H9 (cell line): ENCODE measurements at regions not wholly inside any gene's neighbourhood (a gene's known extent, or its start where the extent isn't known, plus 50 kb on each side); places are given as distances from the start of the nearest gene placed in this dataset.

Experiments
- DNase-seq: peaks from one replicate; pipeline ENCODE4 v3.0.0-alpha.2; 2017
- H2AFZ ChIP-seq: one replicate; pipeline ENCODE4 v1.6.1; 2013; ENCODE audit warnings: mild to moderate bottlenecking, low read length, control low read depth, moderate library complexity
- H2AK5ac ChIP-seq: 2 replicates; pipeline ENCODE4 v1.6.1; 2013; ENCODE audit warnings: low read length, control low read depth, mixed read lengths; ENCODE audit not compliant: insufficient read length
- H2BK120ac ChIP-seq: one replicate; pipeline ENCODE4 v1.6.1; 2013; ENCODE audit warnings: low read depth, mild to moderate bottlenecking, low read length, control low read depth, inconsistent platforms; ENCODE audit not compliant: poor library complexity, severe bottlenecking
- H2BK12ac ChIP-seq: 2 replicates; pipeline ENCODE4 v1.6.1; 2013; ENCODE audit warnings: low read length, control low read depth, mixed read lengths, low read depth; ENCODE audit not compliant: insufficient read length
- H2BK15ac ChIP-seq: 2 replicates; pipeline ENCODE4 v1.6.1; 2013; ENCODE audit warnings: low read depth, low read length, control low read depth
- H2BK20ac ChIP-seq: one replicate; pipeline ENCODE4 v1.6.1; 2013; ENCODE audit warnings: low read depth, mild to moderate bottlenecking, low read length, control low read depth, inconsistent platforms; ENCODE audit not compliant: poor library complexity, severe bottlenecking
- H2BK5ac ChIP-seq: 2 replicates; pipeline ENCODE4 v1.6.1; 2013; ENCODE audit warnings: low read length, control low read depth, mixed read lengths; ENCODE audit not compliant: insufficient read length
- H3K14ac ChIP-seq: 2 replicates; pipeline ENCODE4 v1.6.1; 2013; ENCODE audit warnings: low read length, control low read depth; ENCODE audit not compliant: insufficient read depth
- H3K18ac ChIP-seq: 2 replicates; pipeline ENCODE4 v1.6.1; 2013; ENCODE audit warnings: low read depth, mild to moderate bottlenecking, mixed read lengths, low read length, control low read depth; ENCODE audit not compliant: insufficient read length
- H3K23ac ChIP-seq: 2 replicates; pipeline ENCODE4 v1.6.1; 2013; ENCODE audit warnings: low read length, control low read depth, mixed read lengths, low read depth; ENCODE audit not compliant: insufficient read length
- H3K23me2 ChIP-seq: 2 replicates; pipeline ENCODE4 v1.6.1; 2013; ENCODE audit warnings: low read depth, mild to moderate bottlenecking, mixed read lengths, low read length, control low read depth; ENCODE audit not compliant: insufficient read length, poor library complexity, severe bottlenecking
- H3K27ac ChIP-seq: 2 replicates; pipeline ENCODE4 v1.5.1; 2013; ENCODE audit warnings: low read length, control low read depth, mixed read lengths, low read depth; ENCODE audit not compliant: insufficient read length
- H3K27me3 ChIP-seq: 2 replicates; pipeline ENCODE4 v1.6.1; 2013; ENCODE audit warnings: low read length, control low read depth, inconsistent platforms; ENCODE audit not compliant: insufficient read depth
- H3K4ac ChIP-seq: 2 replicates; pipeline ENCODE4 v1.6.1; 2013; ENCODE audit warnings: low read depth, mild to moderate bottlenecking, control low read depth, inconsistent platforms, low read length, moderate library complexity
- H3K4me1 ChIP-seq: 2 replicates; pipeline ENCODE4 v1.6.1; 2013; ENCODE audit warnings: low read length, control low read depth, inconsistent platforms; ENCODE audit not compliant: insufficient read depth
- H3K4me2 ChIP-seq: 2 replicates; pipeline ENCODE4 v1.6.1; 2013; ENCODE audit warnings: low read length, control low read depth, mixed read lengths; ENCODE audit not compliant: insufficient read length, insufficient read depth
- H3K56ac ChIP-seq: 2 replicates; pipeline ENCODE4 v1.6.1; 2013; ENCODE audit warnings: low read depth, mild to moderate bottlenecking, mixed read lengths, low read length, control low read depth; ENCODE audit not compliant: insufficient read length
- H3K79me1 ChIP-seq: 2 replicates; pipeline ENCODE4 v1.6.1; 2013; ENCODE audit warnings: low read depth, mild to moderate bottlenecking, moderate library complexity, low read length, control low read depth, inconsistent platforms; ENCODE audit not compliant: insufficient read depth, poor library complexity, severe bottlenecking
- H3K79me2 ChIP-seq: 2 replicates; pipeline ENCODE4 v1.6.1; 2013; ENCODE audit warnings: low read length, control low read depth, inconsistent platforms; ENCODE audit not compliant: insufficient read depth
- H3K9ac ChIP-seq: 2 replicates; pipeline ENCODE4 v1.6.1; 2013; ENCODE audit warnings: low read length, control low read depth, mixed read lengths; ENCODE audit not compliant: insufficient read length; ENCODE audit errors: extremely low read depth
- H3K9me3 ChIP-seq: one replicate; pipeline ENCODE4 v1.6.1; 2013; ENCODE audit warnings: low read depth, low read length, inconsistent platforms; ENCODE audit not compliant: control insufficient read depth
- H3T11ph ChIP-seq: one replicate; pipeline ENCODE4 v1.6.1; 2013; ENCODE audit warnings: mild to moderate bottlenecking, low read length, control low read depth, inconsistent platforms
- H4K20me1 ChIP-seq: one replicate; pipeline ENCODE4 v1.6.1; 2013; ENCODE audit not compliant: control insufficient read depth, insufficient read length, insufficient read depth
- H4K5ac ChIP-seq: 2 replicates; pipeline ENCODE4 v1.6.1; 2013; ENCODE audit warnings: low read depth, mild to moderate bottlenecking, mixed read lengths, low read length, control low read depth; ENCODE audit not compliant: insufficient read length
- H4K8ac ChIP-seq: replicated peaks from 2 replicates; pipeline ENCODE4 v1.6.1; 2013; ENCODE audit warnings: low read length, control low read depth, mixed read lengths, low read depth; ENCODE audit not compliant: insufficient read length
- H4K91ac ChIP-seq: 2 replicates; pipeline ENCODE4 v1.6.1; 2013; ENCODE audit warnings: low read depth, mild to moderate bottlenecking, moderate library complexity, mixed read lengths, low read length, control low read depth; ENCODE audit not compliant: insufficient read length
- H3K27ac Mint-ChIP-seq, 3 experiments: 2 replicates in 2 of 3; 3 replicates in 1 of 3; pipeline ENCODE4 v1.8.0; 2020 to 2021; ENCODE audit warnings: mixed read lengths in 3 of 3, mild to moderate bottlenecking in 1 of 3, moderate library complexity in 1 of 3
- H3K27me3 Mint-ChIP-seq: 2 replicates; pipeline ENCODE4 v1.8.0; 2021; ENCODE audit warnings: low read depth, mild to moderate bottlenecking, moderate library complexity, mixed read lengths
- H3K36me3 Mint-ChIP-seq, 3 experiments: 2 replicates in 2 of 3; 3 replicates in 1 of 3; pipeline ENCODE4 v1.8.0; 2020 to 2021; ENCODE audit warnings: low read depth in 3 of 3, mixed read lengths in 3 of 3; ENCODE audit not compliant: insufficient read depth in 1 of 3
- H3K4me1 Mint-ChIP-seq, 2 experiments: 2 replicates each; pipeline ENCODE4 v1.8.0; 2020; ENCODE audit warnings: mixed read lengths in 2 of 2
- H3K4me3 Mint-ChIP-seq, 2 experiments: 2 replicates in 1 of 2; 3 replicates in 1 of 2; pipeline ENCODE4 v1.8.0; 2020 to 2021; ENCODE audit warnings: mild to moderate bottlenecking in 2 of 2, mixed read lengths in 2 of 2, moderate library complexity in 1 of 2
- H3K9me3 Mint-ChIP-seq, 2 experiments: 2 replicates in 1 of 2; 3 replicates in 1 of 2; pipeline ENCODE4 v1.8.0; 2020; ENCODE audit warnings: mild to moderate bottlenecking in 2 of 2, mixed read lengths in 2 of 2, moderate library complexity in 1 of 2
- WGBS: extraction: QIAGEN DNeasy Blood & Tissue Kit; methylation state at CpG from one replicate; pipeline ENCODE4 v1.1.7; 2013; ENCODE audit warnings: missing lambda C conversion rate, low lambda C conversion rate, mixed read lengths; ENCODE audit not compliant: insufficient read length; ENCODE audit errors: extremely low coverage; 5-methylcytosine and 5-hydroxymethylcytosine counted together
- TF ChIP-seq, protein P1 (sequence below): fragments of 200-600 bp; sonication (generic); conservative IDR thresholded peaks from 3 replicates; pipeline ENCODE4 v1.8.0; 2021; ENCODE audit warnings: antibody characterized with exemption, mild to moderate bottlenecking

DNA sequence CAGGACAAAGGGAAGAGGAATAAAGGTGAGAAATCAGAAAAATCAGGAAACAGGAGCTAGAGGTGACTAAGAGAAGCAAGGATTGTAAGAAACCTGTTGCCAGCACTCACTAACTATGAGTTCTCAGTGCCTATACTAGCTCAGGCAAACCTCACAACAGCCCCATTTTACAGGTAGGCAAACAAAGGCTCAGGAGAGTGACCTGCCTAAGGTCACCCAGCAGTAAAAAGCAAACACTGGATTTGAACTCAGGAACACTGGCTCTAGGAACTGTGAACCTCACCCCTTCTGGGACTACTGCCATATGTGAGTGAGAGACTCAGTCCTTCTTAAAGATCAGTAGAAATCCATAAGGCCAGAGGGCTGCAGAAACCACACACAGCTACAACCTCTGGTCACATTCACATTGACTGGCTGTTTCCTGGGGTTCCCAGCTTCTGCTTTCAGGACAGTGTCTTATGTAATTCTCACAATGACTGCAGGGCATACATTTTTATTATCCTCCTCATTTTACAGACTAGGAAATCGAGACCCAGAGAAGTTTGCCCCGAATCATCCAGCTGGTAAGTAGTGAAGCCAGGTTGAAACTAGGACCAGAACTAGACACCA is 80.7 kb upstream of the MAFB start:
- DNase-seq = no peak
- Histone ChIP-seq H3K79me1 (no peaks in the 10 kb centered on the region), H3T11ph (no peak overlapping the region), H2BK5ac (no peak overlapping the region), H3K27me3 (no peaks in the 10 kb centered on the region; the same call in 1 of the 2 replicates), H3K18ac (no peak overlapping the region), H3K27ac (no peak overlapping the region), H3K14ac (no peak overlapping the region), H4K5ac (no peak overlapping the region), H3K4me1 (peaks cover 6% of the 10 kb centered on the region; the same call in 1 of the 2 replicates), H3K23ac (no peak overlapping the region), H2BK12ac (no peak overlapping the region), H3K4ac (no peak overlapping the region), H3K79me2 (no peaks in the 10 kb centered on the region), H3K9me3 (no peaks in the 10 kb centered on the region), H2BK15ac (no peak overlapping the region), H3K9ac (no peak overlapping the region), H2AK5ac (no peak overlapping the region), H3K23me2 (no peaks in the 10 kb centered on the region), H3K56ac (no peak overlapping the region), H4K20me1 (no peaks in the 10 kb centered on the region), H3K4me2 (no peak overlapping the region), H2BK120ac (no peak overlapping the region), H2BK20ac (no peak overlapping the region), H2AFZ (no peak overlapping the region), H4K8ac (no peak overlapping the region), H4K91ac (no peak overlapping the region)
- Mint-ChIP-seq H3K4me1 (peaks cover 16 to 17% of the 10 kb centered on the region in 2 experiments), H3K27ac (0 out of 7 replicates have a peak overlapping the region, but pooled peaks of 1 of the 3 experiments have one; percentile 10), H3K9me3 (no peaks in the 10 kb centered on the region), H3K4me3 (peak overlapping the region in 1 of 2 experiments; percentile 17; a peak in 1 of 5 replicates), H3K36me3 (no peaks in the 10 kb centered on the region), H3K27me3 (peaks cover 2% of the 10 kb centered on the region; the same call in 1 of the 2 replicates)
- TF ChIP-seq, protein P1, sequence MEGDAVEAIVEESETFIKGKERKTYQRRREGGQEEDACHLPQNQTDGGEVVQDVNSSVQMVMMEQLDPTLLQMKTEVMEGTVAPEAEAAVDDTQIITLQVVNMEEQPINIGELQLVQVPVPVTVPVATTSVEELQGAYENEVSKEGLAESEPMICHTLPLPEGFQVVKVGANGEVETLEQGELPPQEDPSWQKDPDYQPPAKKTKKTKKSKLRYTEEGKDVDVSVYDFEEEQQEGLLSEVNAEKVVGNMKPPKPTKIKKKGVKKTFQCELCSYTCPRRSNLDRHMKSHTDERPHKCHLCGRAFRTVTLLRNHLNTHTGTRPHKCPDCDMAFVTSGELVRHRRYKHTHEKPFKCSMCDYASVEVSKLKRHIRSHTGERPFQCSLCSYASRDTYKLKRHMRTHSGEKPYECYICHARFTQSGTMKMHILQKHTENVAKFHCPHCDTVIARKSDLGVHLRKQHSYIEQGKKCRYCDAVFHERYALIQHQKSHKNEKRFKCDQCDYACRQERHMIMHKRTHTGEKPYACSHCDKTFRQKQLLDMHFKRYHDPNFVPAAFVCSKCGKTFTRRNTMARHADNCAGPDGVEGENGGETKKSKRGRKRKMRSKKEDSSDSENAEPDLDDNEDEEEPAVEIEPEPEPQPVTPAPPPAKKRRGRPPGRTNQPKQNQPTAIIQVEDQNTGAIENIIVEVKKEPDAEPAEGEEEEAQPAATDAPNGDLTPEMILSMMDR = no peak
- no CpG with 5 or more reads among the region's 2 CpGs for WGBS
